ENCODE measurements at regions not wholly inside any gene's neighbourhood (a gene's known extent, or its start where the extent isn't known, plus 50 kb on each side); places are given as distances from the start of the nearest gene placed in this dataset.

- intact Hi-C loops (cut with micrococcal nuclease), result no loop called here
- Histone ChIP-seq H3K9me3 (ENCODE audit: control extremely low read depth in 1 of 3, control insufficient read depth in 2 of 3, insufficient read depth in 1 of 3, low read length in 2 of 3) (peaks cover 0 to 25% (median 0%) of the 10 kb centered on the region in 3 donors), H3K27ac (ENCODE audit: low read length in 2 of 2) (no peak overlapping the region), H3K4me1 (ENCODE audit: control insufficient read depth in 2 of 2, insufficient read depth in 2 of 2, low read length in 2 of 2) (no peaks in the 10 kb centered on the region), H4K20me1 (ENCODE audit: control insufficient read depth, insufficient read depth, low read length, poor library complexity, severe bottlenecking) (no peaks in the 10 kb centered on the region), H3K36me3 (replicated peaks in 1 of 2; ENCODE audit: control extremely low read depth in 1 of 2, control insufficient read depth in 1 of 2, extremely low read depth in 1 of 2, insufficient read depth in 2 of 2, low read length in 1 of 2) (no peaks in the 10 kb centered on the region), H3K9ac (ENCODE audit: low read length) (no peak overlapping the region), H3K4me3 (ENCODE audit: control extremely low read depth in 1 of 5, extremely low read depth in 1 of 5, insufficient read depth in 1 of 5, low read depth in 2 of 5, low read length in 4 of 5) (no peak overlapping the region), H2AFZ (ENCODE audit: insufficient read depth, low read depth, low read length, poor library complexity, severe bottlenecking) (no peak overlapping the region), H3K4me2 (replicated peaks; ENCODE audit: low read depth, low read length, poor library complexity, severe bottlenecking) (no peak overlapping the region), H3K79me2 (ENCODE audit: control insufficient read depth, insufficient read depth, low read length) (no peaks in the 10 kb centered on the region), H3K27me3 (replicated peaks in 1 of 4; ENCODE audit: control extremely low read depth in 1 of 4, control insufficient read depth in 3 of 4, insufficient read depth in 4 of 4, low read length in 3 of 4) (no peaks in the 10 kb centered on the region)
- peaks cover 5% of the 10 kb centered on the region for H3K9me3 Mint-ChIP-seq (ENCODE audit: insufficient read depth)
- no peak overlapping the region for H3K4me3 Mint-ChIP-seq
- no peaks in the 10 kb centered on the region for H3K4me1 Mint-ChIP-seq
- ATAC-seq (ENCODE audit: low read depth) (no peak), DNase-seq (no peak)
- TF ChIP-seq EZH2 (IDR thresholded peaks at IDR 0.05; ENCODE audit: borderline replicate concordance, insufficient read depth, low read depth, low read length, poor library complexity, severe bottlenecking), result no peak
- no peak for TF ChIP-seq CTCF (IDR thresholded peaks at IDR 0.05)
- no peaks in the 10 kb centered on the region for H3K27me3 Mint-ChIP-seq
- ChIA-PET POLR2A (no interaction called here), CTCF (no interaction called here)
- WGBS (ENCODE audit: insufficient coverage), result 92% methylated on average over 10 of the region's 10 CpGs
- no peak overlapping the region for H3K27ac Mint-ChIP-seq
These were observed 372.1 kb downstream of the MN1 start for GRCh38 chr22:27429476-27429875.

GRCh38 chr22:27431081-27431480 lies 370.5 kb downstream of the MN1 start:
- Histone ChIP-seq H4K20me1 (ENCODE audit: control insufficient read depth, insufficient read depth, low read length, poor library complexity, severe bottlenecking) (no peaks in the 10 kb centered on the region), H3K36me3 (replicated peaks in 1 of 2; ENCODE audit: control extremely low read depth in 1 of 2, control insufficient read depth in 1 of 2, extremely low read depth in 1 of 2, insufficient read depth in 2 of 2, low read length in 1 of 2) (no peaks in the 10 kb centered on the region), H3K27me3 (replicated peaks in 1 of 4; ENCODE audit: control extremely low read depth in 1 of 4, control insufficient read depth in 3 of 4, insufficient read depth in 4 of 4, low read length in 3 of 4) (no peaks in the 10 kb centered on the region), H3K4me1 (ENCODE audit: control insufficient read depth in 2 of 2, insufficient read depth in 2 of 2, low read length in 2 of 2) (no peaks in the 10 kb centered on the region), H3K79me2 (ENCODE audit: control insufficient read depth, insufficient read depth, low read length) (no peaks in the 10 kb centered on the region), H2AFZ (ENCODE audit: insufficient read depth, low read depth, low read length, poor library complexity, severe bottlenecking) (no peak overlapping the region), H3K27ac (ENCODE audit: low read length in 2 of 2) (no peak overlapping the region), H3K4me2 (replicated peaks; ENCODE audit: low read depth, low read length, poor library complexity, severe bottlenecking) (no peak overlapping the region), H3K4me3 (ENCODE audit: control extremely low read depth in 1 of 5, extremely low read depth in 1 of 5, insufficient read depth in 1 of 5, low read depth in 2 of 5, low read length in 4 of 5) (no peak overlapping the region), H3K9me3 (ENCODE audit: control extremely low read depth in 1 of 3, control insufficient read depth in 2 of 3, insufficient read depth in 1 of 3, low read length in 2 of 3) (peaks cover 0 to 25% (median 0%) of the 10 kb centered on the region in 3 donors), H3K9ac (ENCODE audit: low read length) (no peak overlapping the region)
- H3K4me1 Mint-ChIP-seq, result no peaks in the 10 kb centered on the region
- ChIA-PET CTCF (no interaction called here), POLR2A (interaction anchor here (0.7 kb wide), 1 partner anchor 37 kb away, joined by 3 read pairs; no protein-coding TSS in a partner anchor)
- no peak for TF ChIP-seq EZH2 (IDR thresholded peaks at IDR 0.05; ENCODE audit: borderline replicate concordance, insufficient read depth, low read depth, low read length, poor library complexity, severe bottlenecking)
- no peak for TF ChIP-seq CTCF (IDR thresholded peaks at IDR 0.05)
- DNase-seq (no peak), ATAC-seq (ENCODE audit: low read depth) (no peak)
- WGBS (ENCODE audit: insufficient coverage), result 90% methylated on average over 7 of the region's 7 CpGs
- intact Hi-C loops (cut with micrococcal nuclease), result no loop called here
- peaks cover 5% of the 10 kb centered on the region for H3K9me3 Mint-ChIP-seq (ENCODE audit: insufficient read depth)
- H3K4me3 Mint-ChIP-seq, result no peak overlapping the region
- H3K27me3 Mint-ChIP-seq, result no peaks in the 10 kb centered on the region
- H3K27ac Mint-ChIP-seq, result no peak overlapping the region
